BE2C (cell line): ENCODE measurements at regions not wholly inside any gene's neighbourhood (a gene's known extent, or its start where the extent isn't known, plus 50 kb on each side); places are given as distances from the start of the nearest gene placed in this dataset.
"Not testable (repeated sequence)": the region's sequence is repeated elsewhere in the genome, so short reads cannot be mapped to it uniquely, and the experiment has no call there.

Experiments used
- DNase-seq: peaks from one replicate; pipeline ENCODE4 v3.0.0-alpha.2; 2020
- H3K27me3 ChIP-seq: fragments of 250-450 bp; sonication (Bioruptor Pico); 2 replicates; pipeline ENCODE4 v1.5.1; 2020; ENCODE audit warnings: mild to moderate bottlenecking
- H3K36me3 ChIP-seq: fragments of 250-450 bp; sonication (Bioruptor Pico); 2 replicates; pipeline ENCODE4 v1.5.1; 2020; ENCODE audit warnings: mild to moderate bottlenecking
- H3K4me1 ChIP-seq: fragments of 250-450 bp; sonication (Bioruptor Pico); 2 replicates; pipeline ENCODE4 v1.5.1; 2020
- H3K4me3 ChIP-seq: 2 replicates; pipeline ENCODE4 v1.5.1; 2011; ENCODE audit warnings: low read depth, low read length
- H3K9me3 ChIP-seq: fragments of 250-450 bp; sonication (Bioruptor Pico); 2 replicates; pipeline ENCODE4 v1.5.1; 2020
- TF ChIP-seq, protein P1 (sequence below): IDR thresholded peaks from 2 replicates; pipeline ENCODE4 v1.5.1; 2012; ENCODE audit warnings: mild to moderate bottlenecking, low read depth, low read length

DNA sequence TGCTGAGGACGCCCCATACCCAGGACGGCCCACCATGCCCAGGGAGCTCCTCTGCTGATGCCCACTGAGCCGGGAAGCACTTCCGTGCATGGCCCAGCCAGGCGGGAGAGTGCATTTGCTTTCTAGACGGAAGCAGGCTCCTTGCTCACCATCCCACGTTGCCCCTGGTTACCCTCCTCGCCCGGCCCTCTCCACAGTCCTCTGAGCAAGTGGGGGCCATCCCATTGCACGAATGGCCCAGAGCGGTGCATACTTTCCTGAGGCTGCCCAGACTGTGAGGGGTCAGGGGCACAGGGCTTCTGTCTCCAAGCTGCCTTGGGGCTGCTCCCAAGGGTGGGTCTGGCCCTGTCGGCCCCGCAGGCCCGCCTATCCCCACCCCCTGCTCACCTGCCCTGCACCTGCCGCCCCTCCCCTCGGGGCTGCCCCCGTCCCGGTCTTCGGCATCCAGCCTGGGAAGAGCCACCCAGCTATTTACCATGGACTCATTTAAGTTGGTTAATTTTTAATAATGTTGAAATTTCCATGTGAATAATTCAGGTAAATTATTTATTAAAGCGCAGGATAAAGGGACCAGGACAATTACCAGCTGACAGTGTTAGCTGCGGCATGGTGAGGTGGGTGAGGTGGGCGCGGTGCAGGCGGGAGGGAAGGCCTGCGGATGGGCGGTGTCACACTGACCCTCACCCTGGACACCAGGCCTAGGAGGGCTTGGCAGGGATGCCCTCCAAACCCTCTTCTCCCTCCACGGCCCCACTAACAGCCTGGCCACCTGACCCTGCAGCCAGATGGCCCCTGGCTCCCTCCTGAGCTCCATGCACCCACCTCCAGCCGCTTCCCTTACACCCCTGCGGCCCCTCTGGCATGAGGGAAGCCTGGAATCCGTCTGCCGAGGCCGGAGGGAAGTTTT lies 104.4 kb downstream of the MICALL2 start:
- TF ChIP-seq, protein P1, sequence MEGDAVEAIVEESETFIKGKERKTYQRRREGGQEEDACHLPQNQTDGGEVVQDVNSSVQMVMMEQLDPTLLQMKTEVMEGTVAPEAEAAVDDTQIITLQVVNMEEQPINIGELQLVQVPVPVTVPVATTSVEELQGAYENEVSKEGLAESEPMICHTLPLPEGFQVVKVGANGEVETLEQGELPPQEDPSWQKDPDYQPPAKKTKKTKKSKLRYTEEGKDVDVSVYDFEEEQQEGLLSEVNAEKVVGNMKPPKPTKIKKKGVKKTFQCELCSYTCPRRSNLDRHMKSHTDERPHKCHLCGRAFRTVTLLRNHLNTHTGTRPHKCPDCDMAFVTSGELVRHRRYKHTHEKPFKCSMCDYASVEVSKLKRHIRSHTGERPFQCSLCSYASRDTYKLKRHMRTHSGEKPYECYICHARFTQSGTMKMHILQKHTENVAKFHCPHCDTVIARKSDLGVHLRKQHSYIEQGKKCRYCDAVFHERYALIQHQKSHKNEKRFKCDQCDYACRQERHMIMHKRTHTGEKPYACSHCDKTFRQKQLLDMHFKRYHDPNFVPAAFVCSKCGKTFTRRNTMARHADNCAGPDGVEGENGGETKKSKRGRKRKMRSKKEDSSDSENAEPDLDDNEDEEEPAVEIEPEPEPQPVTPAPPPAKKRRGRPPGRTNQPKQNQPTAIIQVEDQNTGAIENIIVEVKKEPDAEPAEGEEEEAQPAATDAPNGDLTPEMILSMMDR: no peak
- Histone ChIP-seq H3K4me3 (no peak overlapping the region), H3K36me3 (no peaks in the 10 kb centered on the region), H3K27me3 (peaks cover 58% of the 10 kb centered on the region), H3K4me1 (no peaks in the 10 kb centered on the region), H3K9me3 (no peaks in the 10 kb centered on the region)
- DNase-seq: no peak

DNA sequence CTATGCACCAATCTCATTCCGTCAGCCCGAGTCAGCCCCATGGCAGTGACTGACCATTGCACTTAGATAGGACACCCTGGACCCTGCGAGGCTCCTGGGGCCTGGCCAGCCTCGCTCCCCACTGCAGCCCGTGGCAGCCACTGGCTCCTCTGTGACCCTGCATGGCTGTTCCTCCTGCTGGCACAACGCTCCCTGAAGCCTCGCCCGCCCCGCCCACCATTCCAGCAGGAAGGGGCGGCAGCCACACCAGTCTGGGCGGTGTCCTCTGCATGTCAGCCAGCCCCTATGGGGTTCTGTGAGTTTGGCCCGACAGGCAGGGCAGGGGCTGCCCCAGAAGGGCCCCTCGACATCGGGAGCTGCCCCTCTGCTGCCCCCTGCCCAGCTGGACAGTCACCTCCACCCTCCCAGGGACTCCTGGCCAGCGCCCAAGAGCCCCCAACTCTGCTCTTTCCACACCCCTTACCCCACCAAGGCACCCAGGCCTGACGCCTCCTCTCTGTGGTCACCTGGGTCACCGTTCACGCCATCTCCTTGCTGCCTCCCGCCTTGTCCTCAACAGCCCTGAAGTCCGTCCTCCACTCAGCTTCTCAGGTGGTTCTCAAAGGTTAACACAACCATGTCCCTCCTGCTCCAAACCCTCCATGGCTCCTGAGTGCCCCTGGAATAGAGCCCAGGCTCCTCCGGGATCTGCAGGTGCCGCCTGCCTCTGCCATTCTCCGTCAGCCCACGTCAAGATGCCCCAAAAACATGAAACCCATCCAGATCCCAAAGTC lies 103.5 kb downstream of the MICALL2 start:
- TF ChIP-seq, protein P1: no peak
- Histone ChIP-seq H3K4me1 (no peaks in the 10 kb centered on the region), H3K36me3 (no peaks in the 10 kb centered on the region), H3K4me3 (no peak overlapping the region), H3K27me3 (peaks cover 54% of the 10 kb centered on the region), H3K9me3 (no peaks in the 10 kb centered on the region)
- no peak for DNase-seq

DNA sequence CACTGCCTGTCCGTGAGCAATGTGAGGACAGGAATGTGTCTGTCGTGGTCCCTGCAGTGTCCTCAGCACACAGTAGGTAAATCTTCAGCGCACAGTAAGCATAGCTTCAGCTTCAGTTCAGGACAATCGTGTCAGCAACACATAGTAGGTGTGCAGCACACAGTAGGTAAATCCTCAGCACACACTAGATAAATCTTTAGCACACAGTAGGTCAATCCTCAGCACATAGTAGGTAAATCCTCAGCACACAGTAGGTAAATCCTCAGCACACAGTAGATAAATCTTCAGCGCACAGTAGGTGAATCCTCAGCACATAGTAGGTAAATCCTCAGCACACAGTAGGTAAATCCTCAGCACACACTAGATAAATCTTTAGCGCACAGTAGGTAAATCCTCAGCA lies 102.4 kb downstream of the MICALL2 start:
- not testable (repeated sequence) for DNase-seq, H3K4me1 ChIP-seq, H3K9me3 ChIP-seq, H3K36me3 ChIP-seq, H3K4me3 ChIP-seq
- H3K27me3 ChIP-seq: peaks cover 44% of the 10 kb centered on the region

DNA sequence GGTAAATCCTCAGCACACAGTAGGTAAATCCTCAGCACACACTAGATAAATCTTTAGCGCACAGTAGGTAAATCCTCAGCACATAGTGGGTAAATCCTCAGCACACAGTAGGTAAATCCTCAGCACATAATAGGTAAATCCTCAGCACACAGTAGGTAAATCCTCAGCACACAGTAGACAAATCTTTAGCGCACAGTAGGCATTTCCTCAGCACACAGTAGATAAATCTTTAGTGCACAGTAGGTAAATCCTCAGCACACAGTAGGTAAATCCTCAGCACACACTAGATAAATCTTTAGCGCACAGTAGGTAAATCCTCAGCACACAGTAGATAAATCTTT lies 102.0 kb downstream of the MICALL2 start:
- not testable (repeated sequence) for H3K9me3 ChIP-seq, H3K36me3 ChIP-seq, H3K4me3 ChIP-seq, DNase-seq, H3K4me1 ChIP-seq
- peaks cover 43% of the 10 kb centered on the region for H3K27me3 ChIP-seq

DNA sequence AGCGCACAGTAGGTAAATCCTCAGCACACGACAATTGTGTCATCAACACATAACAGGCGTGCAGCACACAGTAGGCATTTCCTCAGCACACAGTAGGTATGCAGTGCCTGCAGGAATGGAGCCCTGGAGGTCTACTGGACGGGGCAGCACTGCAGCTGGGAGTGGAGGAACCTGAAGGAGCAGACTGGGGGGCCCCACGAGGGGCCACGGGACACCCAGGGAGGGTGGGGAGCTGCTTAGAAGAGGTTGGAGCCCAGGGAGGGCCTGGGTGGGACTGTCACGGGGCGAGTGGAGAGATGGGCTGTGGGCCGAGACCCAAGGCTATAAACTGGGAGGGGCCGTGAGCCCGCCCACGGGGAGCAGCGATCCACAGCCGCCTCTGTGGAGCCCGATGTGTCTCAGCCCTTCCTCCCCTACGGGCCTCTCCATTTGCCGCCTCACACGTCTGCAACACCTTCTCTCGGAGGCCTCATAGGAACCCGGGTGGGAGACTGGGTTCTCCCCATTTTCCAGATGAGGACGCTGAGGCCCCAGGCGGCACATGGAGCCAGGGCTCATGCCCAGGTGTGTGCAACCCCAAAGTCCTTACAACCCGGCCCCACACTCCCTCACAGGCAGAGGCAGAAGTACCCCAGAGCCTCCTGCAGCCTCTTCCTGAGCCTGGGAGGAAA lies 101.5 kb downstream of the MICALL2 start:
- TF ChIP-seq, protein P1: no peak
- peak; percentile 29 for DNase-seq
- peaks cover 43% of the 10 kb centered on the region for H3K27me3 ChIP-seq
- no peaks in the 10 kb centered on the region for H3K9me3 ChIP-seq
- H3K36me3 ChIP-seq: no peaks in the 10 kb centered on the region
- H3K4me3 ChIP-seq: no peak overlapping the region
- H3K4me1 ChIP-seq: no peaks in the 10 kb centered on the region

DNA sequence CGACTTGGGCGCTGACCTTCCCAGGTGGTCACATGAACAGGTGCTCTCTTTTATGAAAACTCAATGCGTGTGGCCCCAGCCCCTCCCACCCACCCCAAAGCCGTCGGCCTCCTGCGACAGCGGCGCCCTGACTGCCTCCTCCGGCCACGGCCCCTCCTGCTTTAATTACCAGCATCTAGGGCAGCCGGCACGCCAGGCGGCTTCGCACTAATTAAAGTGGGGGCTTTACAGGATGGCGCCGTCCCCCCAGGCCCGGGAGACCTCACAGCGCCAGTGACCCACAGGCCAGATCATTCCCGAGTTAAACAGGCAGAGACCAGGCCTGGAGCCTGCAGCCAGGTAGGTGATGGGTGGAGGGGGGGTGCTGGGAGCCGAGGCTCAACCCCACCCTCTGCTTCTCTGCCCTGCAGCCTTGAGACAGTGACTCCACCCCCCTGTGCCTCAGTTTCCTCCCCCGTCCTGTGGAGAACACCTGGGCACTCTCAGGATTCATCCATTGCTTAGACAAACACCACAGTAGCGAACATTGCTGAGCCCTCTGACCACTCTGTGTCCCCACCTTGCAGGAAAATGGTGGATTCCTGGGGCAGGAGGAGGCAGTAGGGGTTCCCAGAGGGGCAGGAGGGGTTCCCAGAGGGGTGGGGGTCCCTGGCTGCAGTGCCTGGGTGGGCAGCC lies 100.8 kb downstream of the MICALL2 start:
- no peak for DNase-seq
- H3K36me3 ChIP-seq: no peaks in the 10 kb centered on the region
- H3K9me3 ChIP-seq: no peaks in the 10 kb centered on the region
- no peak overlapping the region for H3K4me3 ChIP-seq
- TF ChIP-seq, protein P1: no peak
- peaks cover 40% of the 10 kb centered on the region for H3K27me3 ChIP-seq
- no peaks in the 10 kb centered on the region for H3K4me1 ChIP-seq
